ENCODE measurements at regions not wholly inside any gene's neighbourhood (a gene's known extent, or its start where the extent isn't known, plus 50 kb on each side); places are given as distances from the start of the nearest gene placed in this dataset.

DNA sequence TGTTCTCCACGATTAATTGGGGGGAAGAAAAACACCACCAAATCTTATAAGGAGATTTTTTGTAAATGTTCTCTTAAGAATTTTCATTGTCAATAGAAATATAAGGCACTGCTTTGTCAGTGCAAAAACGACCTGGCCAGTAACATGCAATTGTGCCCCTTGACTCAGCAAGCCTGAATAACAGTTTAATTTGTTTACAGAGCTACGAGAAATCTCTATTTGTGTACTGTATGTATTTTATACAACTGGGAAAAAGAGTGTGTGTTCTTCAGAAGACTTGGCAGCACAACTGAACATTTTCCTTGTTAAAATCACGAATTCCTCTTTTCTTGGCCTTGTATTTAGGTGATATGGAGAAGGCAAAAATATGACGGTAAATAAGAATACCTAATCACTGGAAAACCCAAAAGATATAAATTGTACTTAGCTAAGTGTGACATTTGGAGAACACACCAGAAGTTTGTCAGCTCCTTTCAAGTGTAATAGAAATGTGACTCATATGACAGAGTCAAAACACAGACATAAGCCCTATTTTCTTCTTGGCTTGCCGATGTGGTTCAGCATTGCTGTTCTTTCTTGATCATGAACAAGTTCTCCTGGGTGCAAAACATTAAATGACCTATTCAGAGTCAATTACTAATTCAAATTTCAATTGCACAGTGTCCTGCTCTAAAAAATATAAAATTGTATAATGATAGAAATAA, 945.0 kb upstream of the INTU start:
- TF ChIP-seq, protein P1, sequence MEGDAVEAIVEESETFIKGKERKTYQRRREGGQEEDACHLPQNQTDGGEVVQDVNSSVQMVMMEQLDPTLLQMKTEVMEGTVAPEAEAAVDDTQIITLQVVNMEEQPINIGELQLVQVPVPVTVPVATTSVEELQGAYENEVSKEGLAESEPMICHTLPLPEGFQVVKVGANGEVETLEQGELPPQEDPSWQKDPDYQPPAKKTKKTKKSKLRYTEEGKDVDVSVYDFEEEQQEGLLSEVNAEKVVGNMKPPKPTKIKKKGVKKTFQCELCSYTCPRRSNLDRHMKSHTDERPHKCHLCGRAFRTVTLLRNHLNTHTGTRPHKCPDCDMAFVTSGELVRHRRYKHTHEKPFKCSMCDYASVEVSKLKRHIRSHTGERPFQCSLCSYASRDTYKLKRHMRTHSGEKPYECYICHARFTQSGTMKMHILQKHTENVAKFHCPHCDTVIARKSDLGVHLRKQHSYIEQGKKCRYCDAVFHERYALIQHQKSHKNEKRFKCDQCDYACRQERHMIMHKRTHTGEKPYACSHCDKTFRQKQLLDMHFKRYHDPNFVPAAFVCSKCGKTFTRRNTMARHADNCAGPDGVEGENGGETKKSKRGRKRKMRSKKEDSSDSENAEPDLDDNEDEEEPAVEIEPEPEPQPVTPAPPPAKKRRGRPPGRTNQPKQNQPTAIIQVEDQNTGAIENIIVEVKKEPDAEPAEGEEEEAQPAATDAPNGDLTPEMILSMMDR (IDR thresholded peaks at IDR 0.05 in 8 of 11, conservative IDR thresholded peaks at IDR 0.05 in 3 of 11), result no peak
- no peak for TF ChIP-seq POLR2A (IDR thresholded peaks at IDR 0.05)

All from spleen (tissue), 7 donors.